NCI-H69 (cell line): ENCODE measurements at regions not wholly inside any gene's neighbourhood (a gene's known extent, or its start where the extent isn't known, plus 50 kb on each side); places are given as distances from the start of the nearest gene placed in this dataset.

Source experiments
- DNase-seq: peaks from one replicate; lab custom pipeline; 2025; lab: John Stamatoyannopoulos, UW

DNA sequence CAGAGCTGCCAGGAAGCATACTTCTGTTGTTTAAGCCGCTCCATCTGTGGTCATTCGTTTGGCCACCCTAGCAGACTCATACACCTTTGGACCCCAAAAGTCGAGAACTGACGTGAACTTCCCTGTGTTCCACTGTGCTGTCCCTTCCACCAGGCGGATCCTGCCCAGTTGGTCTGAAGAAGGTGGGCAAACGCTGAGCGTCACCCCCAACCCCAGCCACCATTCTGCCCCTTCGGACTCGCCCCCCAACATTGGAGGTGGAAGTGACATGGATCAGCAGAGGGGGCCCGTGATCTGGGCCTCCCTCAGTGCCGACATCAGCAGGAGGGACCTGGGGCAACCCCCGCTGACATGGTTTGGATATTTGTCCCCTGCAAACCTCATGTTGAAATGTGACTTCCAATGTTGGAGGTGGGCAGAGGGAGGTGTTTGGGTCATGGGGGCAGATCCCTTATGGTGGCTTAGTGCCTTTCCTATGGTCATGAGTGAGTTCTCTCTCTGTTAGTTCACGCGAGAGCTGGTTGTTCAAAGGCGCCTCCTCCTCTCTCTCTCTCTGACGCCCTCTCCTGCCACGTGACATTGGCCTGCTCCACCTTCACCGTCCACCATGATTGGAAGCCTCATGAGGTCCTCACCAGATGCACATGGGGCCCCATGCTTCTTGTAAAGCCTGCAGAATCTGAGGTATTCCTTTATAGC lies 93.6 kb upstream of the ZNF507 start:
- DNase-seq: no peak

GRCh38 chr19:32252333-32252669 lies 93.1 kb upstream of the ZNF507 start:
- no peak for DNase-seq

- no peak for DNase-seq
These were observed 91.5 kb upstream of the ZNF507 start for GRCh38 chr19:32253683-32254508.

DNA sequence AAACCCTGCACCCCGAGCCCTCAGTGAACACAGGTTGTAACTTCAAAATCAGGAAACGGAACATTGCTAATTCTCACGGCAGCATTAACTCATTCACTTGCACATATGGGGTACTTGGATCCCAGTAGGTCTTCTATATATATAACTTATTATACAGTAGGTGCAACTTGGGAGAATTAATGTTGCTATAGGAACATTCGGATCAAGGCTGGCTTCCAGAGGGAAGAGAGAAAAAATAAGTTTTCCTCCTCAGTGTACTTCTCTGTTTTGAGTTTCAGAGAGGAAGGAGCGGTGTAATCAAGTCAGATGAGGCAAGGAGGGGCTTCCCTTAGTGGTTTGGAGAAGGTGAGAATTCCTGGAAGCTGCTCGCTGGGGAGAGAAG lies 90.9 kb upstream of the ZNF507 start:
- no peak for DNase-seq

DNA sequence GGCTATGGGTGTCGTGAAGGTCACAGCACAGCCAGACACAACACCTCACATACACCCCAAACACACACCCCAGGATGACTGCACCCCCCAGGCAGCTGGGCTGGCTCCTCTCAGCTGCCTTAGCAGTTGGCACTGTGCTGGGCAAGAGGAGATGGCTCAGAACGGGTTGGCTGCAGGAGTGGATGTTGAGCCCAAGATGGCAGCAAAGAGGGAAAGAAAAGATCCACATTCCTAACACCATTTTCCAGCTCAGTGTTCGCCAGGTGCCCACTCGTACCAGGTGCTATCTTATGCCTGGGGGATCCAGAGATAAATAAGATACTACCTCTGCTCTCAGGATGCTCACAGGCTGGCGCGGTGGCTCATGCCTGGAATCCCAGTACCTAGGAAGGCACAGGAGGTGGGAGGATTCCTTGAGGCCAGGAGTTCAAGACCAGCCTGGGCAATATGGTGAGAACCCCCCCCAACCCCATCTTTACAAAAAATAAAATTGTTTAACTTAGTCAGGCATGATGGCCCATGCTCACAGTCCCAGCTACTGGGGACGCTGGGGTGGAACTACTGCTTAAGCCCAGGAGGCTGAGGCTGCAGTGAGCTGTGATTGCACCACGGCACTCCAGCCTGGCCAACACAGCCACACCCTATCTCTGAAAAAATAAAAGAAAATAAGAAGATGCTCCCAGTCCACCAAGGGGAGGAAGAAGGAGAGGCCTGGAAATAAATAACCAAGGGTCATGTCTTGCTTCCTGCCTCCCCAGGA lies 89.7 kb upstream of the ZNF507 start:
- DNase-seq: no peak

- DNase-seq: no peak
These were observed 89.0 kb upstream of the ZNF507 start for GRCh38 chr19:32256341-32256975.

GRCh38 chr19:32257326-32258073 lies 87.9 kb upstream of the ZNF507 start:
- DNase-seq: no peak

GRCh38 chr19:32258167-32258566 lies 87.2 kb upstream of the ZNF507 start:
- no peak for DNase-seq

DNA sequence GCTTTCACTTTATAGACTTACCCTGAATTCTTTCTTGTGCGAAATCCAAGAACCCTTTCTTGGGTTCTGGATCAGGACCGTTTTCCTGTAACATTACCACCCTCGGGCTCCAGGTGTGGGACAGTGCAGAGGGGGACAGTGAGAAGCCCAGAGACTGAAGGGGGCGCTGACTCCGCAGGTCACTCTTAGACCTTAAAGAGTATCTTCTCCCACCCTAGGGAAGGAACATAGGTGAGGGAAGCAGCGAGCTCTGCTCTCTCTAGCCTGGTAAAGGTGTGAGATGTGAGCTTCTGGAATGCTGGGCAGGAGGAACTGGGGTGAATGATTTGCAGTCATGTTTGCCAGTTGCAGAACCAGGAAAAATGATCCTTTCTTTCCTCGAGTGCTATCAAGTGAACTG lies 80.8 kb upstream of the ZNF507 start:
- no peak for DNase-seq

- DNase-seq: no peak
These were observed 79.4 kb upstream of the ZNF507 start for GRCh38 chr19:32265995-32266394.

- no peak for DNase-seq
These were observed 79.0 kb upstream of the ZNF507 start for GRCh38 chr19:32266460-32266859.

DNA sequence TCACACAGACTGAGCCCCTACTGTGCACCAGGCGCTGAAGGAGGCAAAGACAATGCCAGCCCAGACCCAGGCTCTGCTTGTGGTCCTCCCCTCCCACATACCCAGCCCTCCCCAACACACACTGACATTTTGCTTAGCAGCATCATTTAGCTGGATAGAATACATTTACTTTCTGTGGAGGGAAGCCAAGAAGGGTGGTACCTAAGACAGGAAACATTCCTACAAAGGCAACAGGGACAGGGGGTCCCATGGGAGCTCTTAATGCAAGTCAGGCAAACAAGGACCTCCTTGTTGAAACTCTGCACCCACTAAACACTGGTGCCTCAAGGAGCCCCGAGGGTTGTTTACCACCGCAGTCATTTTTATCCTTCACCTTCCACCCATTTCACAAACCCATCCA lies 77.0 kb upstream of the ZNF507 start:
- DNase-seq: peak; percentile 14

DNA sequence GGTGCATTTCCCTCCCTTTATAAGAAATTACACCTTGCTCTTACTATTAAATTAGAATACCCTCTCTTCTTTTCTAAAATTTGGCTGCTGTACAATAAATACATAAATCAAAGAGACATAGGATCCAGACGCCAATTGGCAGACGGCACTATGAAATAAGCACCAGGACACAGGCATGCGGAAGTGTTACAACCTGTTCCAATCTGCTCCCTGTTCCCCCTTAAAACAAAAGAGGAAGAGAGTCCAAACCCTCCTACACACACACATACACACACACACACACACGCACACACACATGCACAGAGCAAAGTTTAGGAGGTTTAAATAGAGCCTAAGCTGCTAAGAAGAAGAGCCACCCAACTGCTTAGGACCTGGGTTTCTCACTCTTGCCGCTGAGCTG lies 75.6 kb upstream of the ZNF507 start:
- DNase-seq: no peak

DNA sequence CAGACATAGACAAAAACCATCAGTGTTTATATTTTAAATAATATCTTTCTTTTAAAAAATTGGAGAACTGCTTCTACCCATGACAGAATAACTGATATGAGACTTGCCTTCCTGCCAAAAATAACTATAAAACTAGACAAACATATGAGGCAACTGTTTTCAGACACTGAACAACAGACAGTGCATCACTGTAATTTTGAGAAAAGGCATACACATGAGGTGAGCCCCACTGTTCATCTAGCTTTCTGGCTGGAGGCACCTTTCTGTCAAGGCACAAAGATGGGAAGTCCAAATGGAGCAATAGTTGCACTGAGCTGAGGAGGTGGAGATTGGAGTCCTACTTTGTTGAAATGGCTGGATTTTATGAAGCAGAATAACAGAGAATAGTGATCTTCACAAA lies 71.9 kb upstream of the ZNF507 start:
- DNase-seq: no peak

GRCh38 chr19:32287086-32287485 lies 58.3 kb upstream of the ZNF507 start:
- no peak for DNase-seq

DNA sequence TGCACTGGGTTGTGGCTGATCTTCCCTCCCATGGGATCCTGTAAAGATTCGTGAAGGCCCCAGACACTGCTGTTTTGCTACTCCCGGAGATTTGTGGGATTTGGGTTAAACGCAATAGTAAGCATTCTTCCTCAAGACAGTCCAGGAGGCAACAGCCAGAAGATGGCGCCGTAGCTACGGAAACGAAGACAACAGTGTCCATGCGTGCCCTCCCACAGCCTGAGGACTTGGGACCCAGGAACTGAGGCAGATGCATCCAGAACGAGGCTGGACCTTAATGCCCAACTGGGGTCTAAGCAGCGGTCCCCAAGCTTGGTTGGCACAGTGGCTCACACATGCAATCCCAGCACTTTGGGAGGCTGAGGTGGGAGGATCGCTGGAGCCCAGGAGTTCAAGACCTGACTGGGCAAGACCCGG lies 57.6 kb upstream of the ZNF507 start:
- DNase-seq: peak; percentile 63

GRCh38 chr19:32289566-32290210 lies 55.7 kb upstream of the ZNF507 start:
- no peak for DNase-seq

DNA sequence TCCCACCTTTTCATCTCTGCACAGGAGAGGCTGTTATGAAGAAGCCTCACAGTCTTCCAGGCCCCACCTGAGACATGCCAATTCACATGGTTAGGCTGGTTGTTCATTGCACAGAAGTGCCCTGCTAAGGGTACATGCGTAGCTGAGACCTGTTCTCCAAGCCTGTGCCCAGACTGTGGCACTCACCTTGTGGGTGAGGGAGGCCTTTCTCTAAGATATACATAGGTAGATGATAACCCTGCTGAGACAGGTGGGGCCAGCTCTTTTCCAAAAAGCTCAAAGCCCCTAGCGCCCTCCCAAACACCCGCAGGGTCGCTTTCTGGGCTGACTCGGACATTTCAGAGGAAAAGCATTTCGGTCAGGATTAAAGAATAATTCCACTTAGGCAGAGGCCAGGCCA lies 53.5 kb upstream of the ZNF507 start:
- DNase-seq: no peak

DNA sequence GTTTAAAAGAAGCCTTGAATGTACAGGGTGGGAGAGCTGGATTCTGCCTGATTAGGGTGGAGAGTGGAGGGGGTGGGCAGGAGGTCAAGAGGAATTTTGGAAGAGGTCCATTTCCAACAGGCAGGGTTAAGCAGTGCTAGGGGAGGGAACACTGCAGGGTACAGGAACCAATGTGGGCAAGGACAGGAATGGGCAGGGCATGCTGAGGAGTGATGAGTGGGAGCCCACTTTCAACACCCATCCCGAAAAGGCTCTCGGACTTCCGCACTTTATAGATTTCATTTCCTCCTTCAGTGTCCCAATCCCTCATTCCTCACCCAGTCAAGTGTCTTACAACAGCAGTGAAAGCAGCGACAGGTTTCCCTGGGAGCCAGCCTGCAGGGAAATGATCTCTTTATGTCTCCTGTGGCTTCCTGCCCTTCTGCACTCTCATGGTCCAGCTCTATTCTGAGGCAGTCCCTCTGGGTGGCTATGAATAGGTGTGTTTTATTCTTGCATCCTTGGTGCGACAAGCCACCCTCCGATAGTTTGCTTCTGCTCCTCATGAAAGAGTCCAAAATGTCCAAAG lies 50.5 kb upstream of the ZNF507 start:
- DNase-seq: no peak
